ENCODE measurements at regions not wholly inside any gene's neighbourhood (a gene's known extent, or its start where the extent isn't known, plus 50 kb on each side); places are given as distances from the start of the nearest gene placed in this dataset.

DNA sequence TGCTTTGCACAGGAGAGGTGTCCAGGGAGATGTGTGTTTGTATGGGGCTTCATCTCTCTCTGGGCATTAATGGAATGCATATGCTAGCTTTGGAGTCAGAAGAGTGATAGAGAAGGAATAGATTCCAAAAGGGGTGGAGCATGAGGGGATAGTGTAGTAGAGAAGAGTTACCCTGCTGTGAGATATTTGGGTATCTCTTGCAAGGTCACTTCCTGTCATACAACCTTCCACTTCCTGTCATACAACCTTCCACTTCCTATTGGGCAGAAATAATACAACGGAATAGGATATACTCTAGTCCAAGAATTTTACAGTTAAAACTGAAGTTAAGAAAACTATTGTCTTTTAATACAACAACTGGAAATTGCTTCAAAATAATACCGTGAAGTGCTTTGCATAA, 351.8 kb upstream of the FMN2 start:
- ChIA-PET POLR2A (no interaction called here), CTCF (ENCODE audit: low intra/inter-chr PET ratio) (no interaction called here)
- WGBS (ENCODE audit: insufficient coverage, low coverage, missing lambda C conversion rate) = 0% methylated on average over 2 of the region's 2 CpGs
- Histone ChIP-seq H2AFZ (ENCODE audit: low read depth, low read length) (no peak overlapping the region), H3K79me2 (ENCODE audit: control insufficient read depth, insufficient read depth, low read length) (no peaks in the 10 kb centered on the region), H3K9ac (ENCODE audit: insufficient read depth in 1 of 2, low read depth in 2 of 2, low read length in 2 of 2) (no peak overlapping the region), H4K20me1 (replicated peaks; ENCODE audit: control insufficient read depth, insufficient read depth, low read length) (no peaks in the 10 kb centered on the region), H3K9me1 (ENCODE audit: control insufficient read depth, insufficient read depth, low read length) (no peaks in the 10 kb centered on the region), H3K4me1 (replicated peaks in 1 of 2; ENCODE audit: control insufficient read depth in 2 of 2, insufficient read depth in 2 of 2, low read length in 2 of 2) (no peaks in the 10 kb centered on the region), H3K4me2 (ENCODE audit: insufficient read depth, low read length) (no peak overlapping the region), H3K4me3 (no peak overlapping the region), H3K36me3 (ENCODE audit: control insufficient read depth, insufficient read depth, low read length) (no peaks in the 10 kb centered on the region), H3K27me3 (ENCODE audit: control insufficient read depth in 2 of 2, insufficient read depth in 2 of 2, low read length in 2 of 2) (no peaks in the 10 kb centered on the region), H3K27ac (ENCODE audit: extremely low read depth, low read depth, low read length) (no peak overlapping the region), H3K9me3 (replicated peaks; ENCODE audit: control insufficient read depth, insufficient read depth, low read depth, low read length) (peaks cover 2% of the 10 kb centered on the region; the same call in 1 of the 2 replicates)
- BruUV-seq (replicated peaks) = no TSS peak
- intact Hi-C loops (cut with micrococcal nuclease) (no loop called here), in situ Hi-C loops (cut with MboI) (no loop called here)
- FAIRE-seq (no peak), ATAC-seq (no peak), DNase-seq (ENCODE audit: extremely low read depth in 1 of 4, low spot score in 3 of 4) (no peak)
- no peak for TF ChIP-seq SRSF9 (IDR thresholded peaks at IDR 0.05; ENCODE audit: borderline replicate concordance, low read depth, low read length)
- TF ChIP-seq, protein P1, sequence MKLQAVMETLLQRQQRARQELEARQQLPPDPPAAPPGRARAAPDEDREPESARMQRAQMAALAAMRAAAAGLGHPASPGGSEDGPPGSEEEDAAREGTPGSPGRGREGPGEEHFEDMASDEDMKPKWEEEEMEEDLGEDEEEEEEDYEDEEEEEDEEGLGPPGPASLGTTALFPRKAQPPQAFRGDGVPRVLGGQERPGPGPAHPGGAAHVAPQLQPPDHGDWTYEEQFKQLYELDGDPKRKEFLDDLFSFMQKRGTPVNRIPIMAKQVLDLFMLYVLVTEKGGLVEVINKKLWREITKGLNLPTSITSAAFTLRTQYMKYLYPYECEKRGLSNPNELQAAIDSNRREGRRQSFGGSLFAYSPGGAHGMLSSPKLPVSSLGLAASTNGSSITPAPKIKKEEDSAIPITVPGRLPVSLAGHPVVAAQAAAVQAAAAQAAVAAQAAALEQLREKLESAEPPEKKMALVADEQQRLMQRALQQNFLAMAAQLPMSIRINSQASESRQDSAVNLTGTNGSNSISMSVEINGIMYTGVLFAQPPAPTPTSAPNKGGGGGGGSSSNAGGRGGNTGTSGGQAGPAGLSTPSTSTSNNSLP (IDR thresholded peaks at IDR 0.05; ENCODE audit: borderline replicate concordance, low read depth, low read length) = no peak
- TF ChIP-seq, protein P2, sequence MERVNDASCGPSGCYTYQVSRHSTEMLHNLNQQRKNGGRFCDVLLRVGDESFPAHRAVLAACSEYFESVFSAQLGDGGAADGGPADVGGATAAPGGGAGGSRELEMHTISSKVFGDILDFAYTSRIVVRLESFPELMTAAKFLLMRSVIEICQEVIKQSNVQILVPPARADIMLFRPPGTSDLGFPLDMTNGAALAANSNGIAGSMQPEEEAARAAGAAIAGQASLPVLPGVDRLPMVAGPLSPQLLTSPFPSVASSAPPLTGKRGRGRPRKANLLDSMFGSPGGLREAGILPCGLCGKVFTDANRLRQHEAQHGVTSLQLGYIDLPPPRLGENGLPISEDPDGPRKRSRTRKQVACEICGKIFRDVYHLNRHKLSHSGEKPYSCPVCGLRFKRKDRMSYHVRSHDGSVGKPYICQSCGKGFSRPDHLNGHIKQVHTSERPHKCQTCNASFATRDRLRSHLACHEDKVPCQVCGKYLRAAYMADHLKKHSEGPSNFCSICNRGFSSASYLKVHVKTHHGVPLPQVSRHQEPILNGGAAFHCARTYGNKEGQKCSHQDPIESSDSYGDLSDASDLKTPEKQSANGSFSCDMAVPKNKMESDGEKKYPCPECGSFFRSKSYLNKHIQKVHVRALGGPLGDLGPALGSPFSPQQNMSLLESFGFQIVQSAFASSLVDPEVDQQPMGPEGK (CRISPR knock-in tag; IDR thresholded peaks at IDR 0.05; ENCODE audit: borderline replicate concordance) = no peak
- TF ChIP-seq, protein P3, sequence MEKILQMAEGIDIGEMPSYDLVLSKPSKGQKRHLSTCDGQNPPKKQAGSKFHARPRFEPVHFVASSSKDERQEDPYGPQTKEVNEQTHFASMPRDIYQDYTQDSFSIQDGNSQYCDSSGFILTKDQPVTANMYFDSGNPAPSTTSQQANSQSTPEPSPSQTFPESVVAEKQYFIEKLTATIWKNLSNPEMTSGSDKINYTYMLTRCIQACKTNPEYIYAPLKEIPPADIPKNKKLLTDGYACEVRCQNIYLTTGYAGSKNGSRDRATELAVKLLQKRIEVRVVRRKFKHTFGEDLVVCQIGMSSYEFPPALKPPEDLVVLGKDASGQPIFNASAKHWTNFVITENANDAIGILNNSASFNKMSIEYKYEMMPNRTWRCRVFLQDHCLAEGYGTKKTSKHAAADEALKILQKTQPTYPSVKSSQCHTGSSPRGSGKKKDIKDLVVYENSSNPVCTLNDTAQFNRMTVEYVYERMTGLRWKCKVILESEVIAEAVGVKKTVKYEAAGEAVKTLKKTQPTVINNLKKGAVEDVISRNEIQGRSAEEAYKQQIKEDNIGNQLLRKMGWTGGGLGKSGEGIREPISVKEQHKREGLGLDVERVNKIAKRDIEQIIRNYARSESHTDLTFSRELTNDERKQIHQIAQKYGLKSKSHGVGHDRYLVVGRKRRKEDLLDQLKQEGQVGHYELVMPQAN (IDR thresholded peaks at IDR 0.05; ENCODE audit: borderline replicate concordance) = no peak
- TF ChIP-seq, protein P4, sequence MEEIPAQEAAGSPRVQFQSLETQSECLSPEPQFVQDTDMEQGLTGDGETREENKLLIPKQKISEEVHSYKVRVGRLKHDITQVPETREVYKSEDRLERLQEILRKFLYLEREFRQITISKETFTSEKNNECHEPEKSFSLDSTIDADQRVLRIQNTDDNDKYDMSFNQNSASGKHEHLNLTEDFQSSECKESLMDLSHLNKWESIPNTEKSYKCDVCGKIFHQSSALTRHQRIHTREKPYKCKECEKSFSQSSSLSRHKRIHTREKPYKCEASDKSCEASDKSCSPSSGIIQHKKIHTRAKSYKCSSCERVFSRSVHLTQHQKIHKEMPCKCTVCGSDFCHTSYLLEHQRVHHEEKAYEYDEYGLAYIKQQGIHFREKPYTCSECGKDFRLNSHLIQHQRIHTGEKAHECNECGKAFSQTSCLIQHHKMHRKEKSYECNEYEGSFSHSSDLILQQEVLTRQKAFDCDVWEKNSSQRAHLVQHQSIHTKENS (CRISPR knock-in tag; IDR thresholded peaks at IDR 0.05) = no peak
- no peak for TF ChIP-seq ZNF764 (CRISPR knock-in tag; IDR thresholded peaks at IDR 0.05; ENCODE audit: low read depth)
- TF ChIP-seq, protein P5, sequence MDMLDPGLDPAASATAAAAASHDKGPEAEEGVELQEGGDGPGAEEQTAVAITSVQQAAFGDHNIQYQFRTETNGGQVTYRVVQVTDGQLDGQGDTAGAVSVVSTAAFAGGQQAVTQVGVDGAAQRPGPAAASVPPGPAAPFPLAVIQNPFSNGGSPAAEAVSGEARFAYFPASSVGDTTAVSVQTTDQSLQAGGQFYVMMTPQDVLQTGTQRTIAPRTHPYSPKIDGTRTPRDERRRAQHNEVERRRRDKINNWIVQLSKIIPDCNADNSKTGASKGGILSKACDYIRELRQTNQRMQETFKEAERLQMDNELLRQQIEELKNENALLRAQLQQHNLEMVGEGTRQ (CRISPR knock-in tag; IDR thresholded peaks at IDR 0.05) = no peak
- TF ChIP-seq BCL6 (CRISPR knock-in tag; IDR thresholded peaks at IDR 0.05) = no peak
- TF ChIP-seq CBFB (CRISPR knock-in tag; IDR thresholded peaks at IDR 0.05) = no peak
- no peak for TF ChIP-seq ZNF239 (CRISPR knock-in tag; IDR thresholded peaks at IDR 0.05)
- TF ChIP-seq TOE1 (IDR thresholded peaks at IDR 0.05; ENCODE audit: borderline replicate concordance) = no peak
- TF ChIP-seq TOE1 (CRISPR knock-in tag; IDR thresholded peaks at IDR 0.05; ENCODE audit: borderline replicate concordance, low read depth) = no peak
- TF ChIP-seq U2AF1 (optimal IDR thresholded peaks at IDR 0.05; ENCODE audit: low read depth, low read length) = no peak

Data from K562 (cell line).